ENCODE measurements at regions not wholly inside any gene's neighbourhood (a gene's known extent, or its start where the extent isn't known, plus 50 kb on each side); places are given as distances from the start of the nearest gene placed in this dataset.

- no peak for TF ChIP-seq SKIL (CRISPR knock-in tag; IDR thresholded peaks at IDR 0.05; ENCODE audit: borderline replicate concordance)
- no peak for TF ChIP-seq HHEX (CRISPR knock-in tag; IDR thresholded peaks at IDR 0.05)
- no peak for TF ChIP-seq HMG20A (CRISPR knock-in tag; IDR thresholded peaks at IDR 0.05; ENCODE audit: borderline replicate concordance)
- no peak for TF ChIP-seq ZNF121 (CRISPR knock-in tag; IDR thresholded peaks at IDR 0.05)
- TF ChIP-seq ZNF674 (CRISPR knock-in tag; IDR thresholded peaks at IDR 0.05; ENCODE audit: low read depth) = no peak
Observed at GRCh38 chr2:156834431-156834830, 398.3 kb downstream of the GPD2 start (continued).

- ATAC-seq (no peak), DNase-seq (ENCODE audit: low spot score) (no peak), FAIRE-seq (no peak)
- Histone ChIP-seq H3K27me3 (ENCODE audit: control insufficient read depth in 1 of 2, insufficient read depth in 2 of 2, low read length in 2 of 2) (no peaks in the 10 kb centered on the region), H3K9me3 (ENCODE audit: low read length) (no peaks in the 10 kb centered on the region), H3K4me2 (ENCODE audit: low read depth, low read length) (no peak overlapping the region), H3K4me1 (ENCODE audit: insufficient read depth, low read length) (no peaks in the 10 kb centered on the region), H3K9ac (ENCODE audit: insufficient read depth, low read depth, low read length) (no peak overlapping the region), H3K27ac (ENCODE audit: extremely low read length, insufficient read depth, low read length) (no peak overlapping the region), H3K79me2 (ENCODE audit: insufficient read depth, low read length) (no peaks in the 10 kb centered on the region), H4K20me1 (ENCODE audit: insufficient read depth, low read length) (no peaks in the 10 kb centered on the region), H3K4me3 (replicated peaks in 1 of 3; ENCODE audit: insufficient read depth in 1 of 3, low read depth in 2 of 3, low read length in 3 of 3) (no peak overlapping the region), H2AFZ (ENCODE audit: low read length) (no peak overlapping the region), H3K36me3 (replicated peaks in 1 of 2; ENCODE audit: control insufficient read depth in 1 of 2, insufficient read depth in 2 of 2, low read length in 2 of 2) (no peaks in the 10 kb centered on the region)
- 2% methylated on average over 6 of the region's 6 CpGs for WGBS (ENCODE audit: low lambda C conversion rate)
- no peak for TF ChIP-seq NR1H2 (CRISPR knock-in tag; IDR thresholded peaks at IDR 0.05; ENCODE audit: borderline replicate concordance, low read depth)
- no peak for TF ChIP-seq HNRNPUL1 (IDR thresholded peaks at IDR 0.05; ENCODE audit: low read depth, low read length)
- TF ChIP-seq ATRX (CRISPR knock-in tag; IDR thresholded peaks at IDR 0.05; ENCODE audit: borderline replicate concordance) = no peak
- intact Hi-C loops (cut with micrococcal nuclease; ENCODE audit: unreplicated experiment) (loop anchor here (10.0 kb wide), 1 partner anchor 217 kb away; no protein-coding TSS in a partner anchor), in situ Hi-C loops (cut with HindIII; ENCODE audit: extremely low pct_ligation_motif_present, low pct_unique_long_range_greater_than_20kb) (no loop called here)
- no TSS peak for BruUV-seq (replicated peaks)
- ChIA-PET CTCF (ENCODE audit: low intra/inter-chr PET ratio, low total read pairs) (no interaction called here), POLR2A (no interaction called here)
Observed at GRCh38 chr2:156837635-156838370, 401.6 kb downstream of the GPD2 start.

Measured in HepG2 (cell line).